ENCODE measurements at regions not wholly inside any gene's neighbourhood (a gene's known extent, or its start where the extent isn't known, plus 50 kb on each side); places are given as distances from the start of the nearest gene placed in this dataset.

DNA sequence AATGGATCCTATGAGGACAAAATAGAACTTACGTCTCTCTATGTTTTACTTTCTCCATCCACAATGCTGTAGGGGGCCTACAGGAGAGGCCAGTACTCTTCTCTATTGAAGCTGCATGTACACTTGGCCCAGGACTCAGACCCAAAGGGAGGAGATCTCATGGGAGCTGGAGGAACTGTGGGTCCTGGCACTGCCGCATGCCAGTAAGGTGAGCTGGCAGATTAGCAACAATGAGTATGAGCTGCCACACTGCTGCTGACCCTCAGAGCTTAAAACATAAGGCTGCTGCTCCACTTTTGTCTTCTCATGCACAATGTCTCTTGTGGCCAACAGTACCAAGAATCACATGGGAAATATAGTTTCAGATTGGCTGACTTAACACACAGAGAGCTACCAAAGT, 57.8 kb upstream of the TBC1D5 start:
- TF ChIP-seq YY1 (IDR thresholded peaks at IDR 0.05; ENCODE audit: insufficient read depth, insufficient read length) (no peak), ZNF274 (IDR thresholded peaks at IDR 0.05; ENCODE audit: low read depth, low read length) (no peak), SUZ12 (IDR thresholded peaks at IDR 0.05; ENCODE audit: extremely low read depth, insufficient read depth, insufficient read length) (no peak)
- no peak overlapping the region for H3K4me3 ChIP-seq (ENCODE audit: insufficient read length, low read depth)
- H3K4me1 ChIP-seq (ENCODE audit: insufficient read depth, insufficient read length) = no peaks in the 10 kb centered on the region
- H3K36me3 ChIP-seq (ENCODE audit: insufficient read depth, insufficient read length, low read length) = no peaks in the 10 kb centered on the region
- H3K9me3 ChIP-seq (ENCODE audit: insufficient read depth, low read length) = no peaks in the 10 kb centered on the region
- no peak for DNase-seq (ENCODE audit: low read depth, low spot score)
- H3K27me3 ChIP-seq (ENCODE audit: insufficient read depth, insufficient read length) = no peaks in the 10 kb centered on the region
- no peak overlapping the region for H3K9ac ChIP-seq (ENCODE audit: insufficient read length, low read depth)

DNA sequence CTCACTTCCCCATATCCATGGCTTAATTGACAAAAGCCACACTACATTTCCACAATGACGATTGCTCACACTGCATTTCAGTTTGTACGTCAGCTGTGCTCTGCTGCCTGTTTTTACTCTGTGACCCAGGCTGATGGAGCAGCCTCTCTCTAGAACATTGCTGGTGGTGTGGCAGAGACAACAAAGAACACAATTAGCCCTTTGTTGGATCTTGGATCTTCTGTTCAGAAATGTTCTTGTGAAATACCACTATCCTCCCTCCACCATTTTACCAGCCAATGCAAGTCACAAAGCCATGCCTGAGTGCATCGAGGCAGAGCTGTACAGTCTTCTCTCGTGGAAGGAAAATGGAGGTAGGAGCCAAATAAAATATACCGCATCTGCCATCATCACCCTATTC, 56.9 kb upstream of the TBC1D5 start:
- Histone ChIP-seq H3K4me3 (ENCODE audit: insufficient read length, low read depth) (no peak overlapping the region), H3K36me3 (ENCODE audit: insufficient read depth, insufficient read length, low read length) (no peaks in the 10 kb centered on the region), H3K9me3 (ENCODE audit: insufficient read depth, low read length) (no peaks in the 10 kb centered on the region), H3K4me1 (ENCODE audit: insufficient read depth, insufficient read length) (no peaks in the 10 kb centered on the region), H3K9ac (ENCODE audit: insufficient read length, low read depth) (no peak overlapping the region), H3K27me3 (ENCODE audit: insufficient read depth, insufficient read length) (no peaks in the 10 kb centered on the region)
- no peak for DNase-seq (ENCODE audit: low read depth, low spot score)
- no peak for TF ChIP-seq ZNF274 (IDR thresholded peaks at IDR 0.05; ENCODE audit: low read depth, low read length)
- TF ChIP-seq SUZ12 (IDR thresholded peaks at IDR 0.05; ENCODE audit: extremely low read depth, insufficient read depth, insufficient read length) = no peak

DNA sequence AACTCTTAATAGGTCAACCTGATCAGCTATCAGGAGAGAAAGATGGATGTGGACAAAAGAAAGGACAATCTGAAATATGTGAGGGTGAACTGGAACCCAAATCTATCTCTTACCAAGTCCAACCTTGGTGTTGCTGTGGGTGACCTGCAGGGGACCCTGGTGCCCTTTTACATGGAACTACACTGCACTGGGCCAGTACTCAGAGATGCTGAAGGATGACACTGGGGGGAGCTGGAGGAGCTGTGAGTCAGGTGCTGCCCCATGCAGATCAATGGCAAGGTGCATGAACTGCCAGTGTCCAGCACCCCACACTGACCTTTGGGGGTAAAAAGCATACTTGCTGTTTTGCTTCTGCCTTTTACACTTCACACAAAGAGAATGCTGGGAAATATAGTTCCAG, 55.6 kb upstream of the TBC1D5 start:
- TF ChIP-seq ZNF274 (IDR thresholded peaks at IDR 0.05; ENCODE audit: low read depth, low read length) (no peak), SUZ12 (IDR thresholded peaks at IDR 0.05; ENCODE audit: extremely low read depth, insufficient read depth, insufficient read length) (no peak), YY1 (IDR thresholded peaks at IDR 0.05; ENCODE audit: insufficient read depth, insufficient read length) (no peak)
- no peak overlapping the region for H3K4me3 ChIP-seq (ENCODE audit: insufficient read length, low read depth)
- H3K27me3 ChIP-seq (ENCODE audit: insufficient read depth, insufficient read length) = no peaks in the 10 kb centered on the region
- peak; percentile 5 for DNase-seq (ENCODE audit: low read depth, low spot score)
- H3K36me3 ChIP-seq (ENCODE audit: insufficient read depth, insufficient read length, low read length) = no peaks in the 10 kb centered on the region
- no peaks in the 10 kb centered on the region for H3K4me1 ChIP-seq (ENCODE audit: insufficient read depth, insufficient read length)
- H3K9me3 ChIP-seq (ENCODE audit: insufficient read depth, low read length) = no peaks in the 10 kb centered on the region
- H3K9ac ChIP-seq (ENCODE audit: insufficient read length, low read depth) = no peak overlapping the region

DNA sequence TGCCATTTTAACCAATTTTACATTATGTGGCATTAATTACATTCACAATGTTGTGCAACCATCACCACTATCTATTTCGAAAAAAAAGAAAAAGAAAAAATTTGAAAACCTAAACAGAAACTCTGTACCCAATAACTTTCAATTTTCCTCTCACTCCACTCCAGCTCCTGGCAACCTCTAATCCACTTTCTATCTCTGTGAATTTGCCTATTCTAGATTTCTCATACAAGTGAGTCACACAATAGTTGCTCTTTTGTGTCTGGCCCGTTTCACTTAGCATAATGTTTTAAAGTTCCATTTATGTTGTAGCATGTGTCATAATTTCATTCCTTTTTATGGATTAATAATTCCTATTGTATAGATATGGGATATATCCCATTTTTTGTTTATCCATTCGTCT, 53.3 kb upstream of the TBC1D5 start:
- H3K27me3 ChIP-seq (ENCODE audit: insufficient read depth, insufficient read length) = no peaks in the 10 kb centered on the region
- H3K4me3 ChIP-seq (ENCODE audit: insufficient read length, low read depth) = no peak overlapping the region
- no peak overlapping the region for H3K9ac ChIP-seq (ENCODE audit: insufficient read length, low read depth)
- H3K36me3 ChIP-seq (ENCODE audit: insufficient read depth, insufficient read length, low read length) = no peaks in the 10 kb centered on the region
- no peaks in the 10 kb centered on the region for H3K9me3 ChIP-seq (ENCODE audit: insufficient read depth, low read length)
- no peaks in the 10 kb centered on the region for H3K4me1 ChIP-seq (ENCODE audit: insufficient read depth, insufficient read length)
- no peak for TF ChIP-seq YY1 (IDR thresholded peaks at IDR 0.05; ENCODE audit: insufficient read depth, insufficient read length)
- no peak for TF ChIP-seq SUZ12 (IDR thresholded peaks at IDR 0.05; ENCODE audit: extremely low read depth, insufficient read depth, insufficient read length)
- no peak for TF ChIP-seq ZNF274 (IDR thresholded peaks at IDR 0.05; ENCODE audit: low read depth, low read length)
- no peak for DNase-seq (ENCODE audit: low read depth, low spot score)

DNA sequence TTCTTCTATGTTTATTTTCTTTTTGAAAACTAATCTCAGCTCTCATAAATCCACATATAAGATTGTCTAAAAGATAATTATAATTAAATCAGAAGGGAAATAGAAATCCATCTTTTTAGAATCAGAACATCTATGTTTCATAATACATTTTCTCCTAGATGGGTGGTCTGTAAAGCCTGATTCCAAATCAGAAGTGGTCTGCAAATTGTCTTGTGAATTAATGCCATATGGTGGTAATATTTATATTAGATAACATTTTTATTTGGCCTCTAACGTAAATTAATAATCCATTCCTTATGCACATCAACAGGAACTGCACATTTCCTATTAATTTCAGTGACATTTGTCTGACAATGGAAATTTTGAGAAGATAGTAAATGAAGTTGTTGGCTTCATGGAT, 52.8 kb upstream of the TBC1D5 start:
- DNase-seq (ENCODE audit: low read depth, low spot score) = no peak
- TF ChIP-seq ZNF274 (IDR thresholded peaks at IDR 0.05; ENCODE audit: low read depth, low read length) (no peak), YY1 (IDR thresholded peaks at IDR 0.05; ENCODE audit: insufficient read depth, insufficient read length) (no peak), SUZ12 (IDR thresholded peaks at IDR 0.05; ENCODE audit: extremely low read depth, insufficient read depth, insufficient read length) (no peak)
- H3K4me1 ChIP-seq (ENCODE audit: insufficient read depth, insufficient read length) = no peaks in the 10 kb centered on the region
- H3K4me3 ChIP-seq (ENCODE audit: insufficient read length, low read depth) = no peak overlapping the region
- no peak overlapping the region for H3K9ac ChIP-seq (ENCODE audit: insufficient read length, low read depth)
- no peaks in the 10 kb centered on the region for H3K9me3 ChIP-seq (ENCODE audit: insufficient read depth, low read length)
- no peaks in the 10 kb centered on the region for H3K36me3 ChIP-seq (ENCODE audit: insufficient read depth, insufficient read length, low read length)
- H3K27me3 ChIP-seq (ENCODE audit: insufficient read depth, insufficient read length) = no peaks in the 10 kb centered on the region

DNA sequence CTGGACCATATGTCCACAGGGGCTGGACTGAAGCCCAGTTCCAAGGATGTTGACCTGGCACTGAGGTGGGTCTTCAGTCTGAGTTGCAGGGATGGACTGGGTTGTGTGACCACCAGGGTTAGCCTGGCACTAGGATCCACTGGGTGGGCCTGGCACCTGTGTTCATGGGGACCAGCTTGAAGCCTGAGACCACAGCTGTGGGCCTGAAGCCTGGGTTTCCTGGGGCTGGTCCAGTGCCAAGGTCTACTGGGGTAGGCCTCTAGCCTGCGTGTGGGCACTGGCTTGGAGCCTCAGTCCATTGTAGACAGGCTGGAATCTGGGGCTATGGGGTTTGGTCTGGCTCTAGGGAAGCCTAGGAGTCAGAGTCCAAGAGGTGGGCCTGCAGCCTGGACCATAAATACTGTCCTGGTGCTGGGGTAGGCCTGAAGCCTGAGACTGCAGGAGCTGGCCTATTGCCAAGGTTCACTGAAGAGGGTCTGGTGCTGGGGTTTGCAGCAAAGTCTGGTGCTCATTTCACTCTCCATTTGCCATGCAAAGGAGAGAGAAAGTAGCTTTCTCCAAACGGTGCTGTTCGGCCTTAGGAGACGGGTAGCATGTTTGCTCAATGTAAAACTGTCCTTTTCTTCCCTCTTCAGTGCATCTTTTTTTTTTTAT, 51.2 kb upstream of the TBC1D5 start:
- H3K27me3 ChIP-seq (ENCODE audit: insufficient read depth, insufficient read length) = no peaks in the 10 kb centered on the region
- DNase-seq (ENCODE audit: low read depth, low spot score) = no peak
- TF ChIP-seq YY1 (IDR thresholded peaks at IDR 0.05; ENCODE audit: insufficient read depth, insufficient read length) (no peak), SUZ12 (IDR thresholded peaks at IDR 0.05; ENCODE audit: extremely low read depth, insufficient read depth, insufficient read length) (no peak), ZNF274 (IDR thresholded peaks at IDR 0.05; ENCODE audit: low read depth, low read length) (no peak)
- no peaks in the 10 kb centered on the region for H3K4me1 ChIP-seq (ENCODE audit: insufficient read depth, insufficient read length)
- no peak overlapping the region for H3K4me3 ChIP-seq (ENCODE audit: insufficient read length, low read depth)
- no peaks in the 10 kb centered on the region for H3K9me3 ChIP-seq (ENCODE audit: insufficient read depth, low read length)
- H3K9ac ChIP-seq (ENCODE audit: insufficient read length, low read depth) = no peak overlapping the region
- no peaks in the 10 kb centered on the region for H3K36me3 ChIP-seq (ENCODE audit: insufficient read depth, insufficient read length, low read length)
